GM21367 (cell line): ENCODE measurements at regions not wholly inside any gene's neighbourhood (a gene's known extent, or its start where the extent isn't known, plus 50 kb on each side); places are given as distances from the start of the nearest gene placed in this dataset.

Source experiments
- ATAC-seq: cut with Tn5 transposase; IDR thresholded peaks from one replicate; pipeline ENCODE4 v1.9.1; 2021; ENCODE audit not compliant: unreplicated experiment

DNA sequence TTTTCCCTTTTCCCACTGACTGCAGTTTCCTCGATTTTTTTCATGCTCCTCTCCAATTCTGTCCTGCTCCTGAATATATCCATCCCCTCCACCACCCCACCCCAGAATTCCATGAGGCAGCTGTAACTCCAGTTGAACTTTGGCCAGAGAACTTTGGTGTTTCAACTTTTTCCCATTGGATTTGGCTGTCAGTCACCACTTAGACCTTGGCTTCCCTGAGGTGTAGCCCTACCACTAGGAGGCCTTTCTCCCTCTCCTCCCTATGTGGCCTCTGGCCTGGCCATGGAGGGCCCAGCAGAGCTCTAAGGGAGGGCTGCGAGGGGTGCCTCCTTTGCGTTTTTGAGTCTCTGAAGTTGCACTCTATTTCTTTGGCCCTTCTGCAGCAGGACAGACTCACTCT is 261.3 kb downstream of the PIK3R1 start:
- no peak for ATAC-seq

DNA sequence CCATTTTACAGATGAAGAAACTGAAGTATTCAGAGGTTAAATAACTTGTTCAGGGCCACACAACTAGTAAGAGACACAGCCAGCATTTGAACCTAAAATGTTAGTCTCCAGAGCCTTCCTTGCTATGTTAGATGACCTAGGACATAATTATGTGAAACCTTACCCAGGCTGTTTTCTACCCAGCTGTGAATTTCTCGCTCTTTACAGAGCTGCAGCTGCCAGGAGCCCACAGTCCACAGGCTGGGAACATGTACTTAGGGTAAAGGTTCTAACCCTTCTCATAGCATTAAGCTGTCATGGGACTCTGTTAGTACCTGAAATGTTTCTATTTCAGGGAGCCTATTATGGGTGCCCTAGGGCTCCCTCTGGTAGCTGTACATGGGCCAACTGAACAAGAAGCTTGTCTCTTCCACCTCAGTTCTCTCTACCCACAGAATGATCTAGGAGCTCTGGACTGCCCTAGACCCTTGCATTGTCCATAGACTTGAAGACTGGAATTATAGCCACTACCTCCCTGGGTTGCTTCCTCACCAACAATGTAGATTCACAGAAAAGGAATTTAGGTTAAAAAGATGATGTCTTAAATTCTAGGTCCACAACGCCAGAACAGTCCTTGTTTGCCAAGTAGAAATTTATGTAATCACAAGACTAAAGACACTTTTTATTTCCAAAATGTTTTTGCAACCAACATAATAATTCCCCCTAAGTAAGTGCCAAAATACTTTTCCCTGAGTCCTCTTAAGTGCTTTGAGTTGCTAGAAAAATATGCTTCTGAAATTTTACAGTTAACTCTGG is 262.9 kb downstream of the PIK3R1 start:
- no peak for ATAC-seq

- no peak for ATAC-seq
These were observed 264.0 kb downstream of the PIK3R1 start for GRCh38 chr5:68479524-68479923.

- ATAC-seq: no peak
These were observed 264.9 kb downstream of the PIK3R1 start for GRCh38 chr5:68480335-68480940.

DNA sequence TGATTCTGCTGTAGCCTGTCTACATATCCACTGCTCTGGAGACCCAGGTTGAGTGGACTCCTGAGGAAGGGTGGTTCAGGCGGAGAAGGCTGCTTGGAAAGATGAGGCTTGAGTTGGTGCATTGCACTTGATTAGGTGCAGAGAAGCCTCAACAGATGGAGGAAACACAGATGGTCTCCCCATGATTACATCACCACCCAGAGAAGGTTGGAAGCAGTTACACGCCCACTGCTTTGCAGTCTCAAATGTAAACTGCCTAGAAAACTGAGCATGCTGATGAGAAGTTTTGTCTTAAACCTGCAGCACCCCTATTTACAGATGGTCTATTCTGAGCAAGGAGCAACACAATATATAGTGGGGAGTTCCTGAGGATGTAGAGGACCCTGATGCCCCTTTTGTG is 266.6 kb downstream of the PIK3R1 start:
- no peak for ATAC-seq

- ATAC-seq: no peak
These were observed 268.9 kb downstream of the PIK3R1 start for GRCh38 chr5:68484307-68485068.

- no peak for ATAC-seq
These were observed 274.0 kb downstream of the PIK3R1 start for GRCh38 chr5:68489556-68489955.

GRCh38 chr5:68490406-68490805 is 274.9 kb downstream of the PIK3R1 start:
- ATAC-seq: no peak

DNA sequence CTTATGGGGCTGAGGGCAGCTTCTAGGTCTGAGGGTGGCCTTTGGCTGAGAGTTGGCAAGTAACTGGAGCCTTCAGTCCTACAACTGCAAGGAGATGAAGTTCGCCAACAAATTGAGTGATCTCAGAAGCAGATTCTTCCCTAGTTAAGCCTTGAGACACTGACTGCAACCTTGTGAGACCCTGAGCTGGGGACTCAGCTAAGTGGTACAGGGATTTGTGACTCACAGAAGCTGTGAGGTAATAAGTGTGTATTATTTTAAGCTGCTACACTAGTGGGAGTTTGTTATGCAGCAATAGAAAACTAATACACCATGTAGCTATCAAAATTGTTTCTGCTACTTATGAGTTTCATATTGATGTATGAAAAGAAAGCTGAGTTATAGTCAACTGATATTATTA is 279.2 kb downstream of the PIK3R1 start:
- ATAC-seq: no peak

GRCh38 chr5:68499987-68500386 is 284.4 kb downstream of the PIK3R1 start:
- no peak for ATAC-seq

GRCh38 chr5:68500813-68501212 is 285.3 kb downstream of the PIK3R1 start:
- no peak for ATAC-seq

GRCh38 chr5:68502531-68502930 is 287.0 kb downstream of the PIK3R1 start:
- ATAC-seq: no peak

DNA sequence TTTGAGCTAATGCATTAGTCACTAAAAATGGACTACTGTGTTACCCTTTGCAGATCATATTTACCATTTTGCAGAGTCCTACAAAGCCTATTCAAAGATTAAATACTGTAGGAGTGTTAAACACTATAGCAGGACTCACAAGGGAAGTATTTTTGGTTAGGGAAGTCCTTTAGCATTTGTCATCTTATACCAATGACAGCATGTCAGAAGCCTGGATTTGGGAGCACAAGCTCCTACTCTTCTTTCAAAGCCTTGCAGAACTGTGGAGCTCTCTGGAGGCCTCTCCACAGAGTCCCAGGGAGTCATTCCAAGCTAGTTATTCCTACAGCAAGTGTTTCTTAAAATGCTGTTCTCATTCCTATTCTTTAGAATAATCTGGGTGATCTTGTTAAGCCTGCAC is 288.8 kb downstream of the PIK3R1 start:
- no peak for ATAC-seq

DNA sequence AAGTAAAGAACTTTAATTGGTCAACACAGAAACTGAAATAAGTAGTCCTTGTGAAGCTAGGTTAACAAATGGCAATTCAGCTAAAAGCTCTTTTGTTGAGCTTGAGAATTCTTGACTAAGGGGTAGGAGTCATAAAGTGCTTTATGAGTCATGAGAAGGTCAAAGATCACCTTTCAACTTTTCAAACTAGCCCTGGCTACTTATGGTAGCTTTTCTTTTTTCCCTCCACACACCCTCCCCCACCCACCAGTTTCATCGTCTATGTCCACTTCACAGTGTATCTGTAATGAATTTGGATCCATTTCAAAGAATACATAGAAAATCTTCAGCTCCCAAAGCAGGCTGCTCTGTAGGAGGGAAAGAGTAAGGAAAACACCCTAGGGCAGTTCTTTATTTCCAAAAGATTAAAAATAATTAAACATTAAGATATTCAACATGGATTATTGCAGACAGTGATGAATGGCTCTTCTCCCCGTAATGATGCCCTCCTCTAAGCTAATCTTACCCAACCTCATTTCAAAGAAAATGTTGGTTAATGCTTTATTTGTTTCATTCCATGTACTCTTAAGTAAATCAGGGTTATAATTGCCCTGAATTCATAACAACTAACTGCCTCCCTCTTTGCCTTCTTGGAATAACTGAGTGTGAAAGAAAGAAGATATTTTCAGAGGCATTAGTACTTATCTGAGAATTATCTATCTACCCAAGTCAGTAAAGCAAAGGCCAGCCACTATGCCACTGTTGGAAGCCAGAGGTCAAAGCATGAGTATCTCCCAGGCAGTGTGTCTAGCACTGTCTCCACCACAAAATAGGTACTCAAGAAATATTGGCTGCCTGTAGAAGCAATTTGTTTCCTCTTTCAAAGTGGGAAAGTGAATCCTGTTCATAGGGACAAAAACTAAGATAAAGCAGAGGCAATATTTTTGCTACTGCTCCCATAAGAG is 290.6 kb downstream of the PIK3R1 start:
- ATAC-seq: no peak

DNA sequence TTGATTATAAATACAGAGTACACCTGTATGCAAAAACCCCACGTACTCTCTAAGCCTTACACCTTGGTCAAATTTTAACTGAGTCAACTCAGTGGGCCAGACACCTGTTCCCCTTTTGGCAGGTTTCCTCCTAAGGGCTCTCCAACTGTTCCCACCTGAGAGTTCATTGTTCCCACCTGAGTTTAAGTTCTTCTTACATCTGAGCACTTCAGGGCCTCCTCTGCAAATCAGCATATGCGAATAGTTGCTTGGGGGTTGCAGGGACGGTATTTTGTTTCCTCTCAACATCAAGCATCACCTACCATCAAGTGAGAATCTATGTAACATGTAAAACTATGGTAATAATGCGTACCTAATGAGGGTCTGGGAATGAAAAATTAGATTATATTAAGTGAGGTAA is 300.0 kb downstream of the PIK3R1 start:
- no peak for ATAC-seq

- ATAC-seq: no peak
These were observed 302.7 kb downstream of the PIK3R1 start for GRCh38 chr5:68518286-68518685.

GRCh38 chr5:68519143-68519542 is 303.6 kb downstream of the PIK3R1 start:
- no peak for ATAC-seq

DNA sequence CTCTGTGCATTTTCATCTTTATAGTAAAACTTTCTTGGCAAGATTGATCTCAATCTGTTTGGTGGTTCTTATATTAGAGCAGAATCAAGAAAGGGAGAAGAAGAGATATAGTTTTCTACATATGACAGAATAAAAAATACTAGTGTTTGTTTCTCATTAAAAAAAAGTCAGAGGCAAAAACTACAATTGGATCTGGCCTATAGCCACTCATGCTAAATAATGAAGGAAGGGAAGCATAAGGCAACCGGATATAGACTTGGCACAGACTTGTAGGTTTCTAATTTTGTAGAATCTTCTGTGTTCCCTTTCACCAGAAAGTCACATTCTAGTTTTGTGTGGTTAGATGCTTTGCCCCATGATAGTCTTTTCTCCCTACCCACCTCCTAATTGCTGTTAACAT is 306.2 kb downstream of the PIK3R1 start:
- no peak for ATAC-seq

GRCh38 chr5:68522863-68523262 is 307.3 kb downstream of the PIK3R1 start:
- ATAC-seq: no peak

GRCh38 chr5:68528821-68529273 is 313.3 kb downstream of the PIK3R1 start:
- no peak for ATAC-seq

- ATAC-seq: no peak
These were observed 314.0 kb downstream of the PIK3R1 start for GRCh38 chr5:68529581-68529980.
